Pancreas (tissue), 10 donors: ENCODE measurements at regions not wholly inside any gene's neighbourhood (a gene's known extent, or its start where the extent isn't known, plus 50 kb on each side); places are given as distances from the start of the nearest gene placed in this dataset.

Experiments
- ATAC-seq, 4 donors: fragments of 200-7000 bp; cut with Tn5 transposase; one replicate each; pipeline versions ENCODE4 v1.8.0 to v1.9.1; 2020; ENCODE audit warnings: mild to moderate bottlenecking in 4 of 4, moderate library complexity in 4 of 4
- DNase-seq, 6 donors: peaks; one replicate each; pipeline ENCODE4 v3.0.0-alpha.2; 2020
- FAIRE-seq: peaks from 2 replicates; lab custom pipeline; 2012; peaks lifted over from hg19 to GRCh38; lab: Jason Lieb, UNC
- H3K27ac ChIP-seq, 4 donors: fragments of 200-600 bp; sonication (generic); 1 replicate in 3 of 4; 2 replicates in 1 of 4; pipeline versions ENCODE4 v1.5.0 to v1.8.0; 2020
- H3K27me3 ChIP-seq, 4 donors: fragments of 200-600 bp; one replicate each; pipeline ENCODE4 v1.8.0; 2021
- H3K36me3 ChIP-seq, 3 donors: fragments of 200-600 bp; sonication (generic) in 1 of 3; one replicate each; pipeline versions ENCODE4 v1.5.0 to v1.8.0; 2020 to 2021
- H3K4me1 ChIP-seq, 3 donors: fragments of 200-600 bp; one replicate each; pipeline ENCODE4 v1.8.0; 2021
- H3K4me3 ChIP-seq, 4 donors: fragments of 200-600 bp; sonication (generic) in 2 of 4; one replicate each; pipeline versions ENCODE4 v1.5.0 to v1.8.0; 2020 to 2021
- H3K9me3 ChIP-seq, 4 donors: fragments of 200-600 bp; one replicate each; pipeline ENCODE4 v1.8.0; 2021
- CTCF ChIP-seq, 4 donors: fragments of 200-600 bp; sonication (generic) in 3 of 4; IDR thresholded peaks; one replicate each; pipeline versions ENCODE4 v1.5.0 to v1.8.0; 2021; ENCODE audit warnings: antibody characterized with exemption in 4 of 4
- WGBS, 2 donors: extraction: QIAGEN DNeasy Blood & Tissue Kit; methylation state at CpG; one replicate each; pipeline ENCODE4 v1.1.7; 2013; 5-methylcytosine and 5-hydroxymethylcytosine counted together
- intact Hi-C, 3 donors: fragments of 100-400 bp; cut with DNase I; formaldehyde crosslinking; loops; one replicate each; pipeline versions ENCODE4 v1.11.1 to v1.14.2; 2022
- donor health status: healthy with polysubstance abuse.
- donor health status: DM: no; HTN: no; CAD: no; lungs with moderate emphysema.
- donor health status: DM: no; HTN: no; CAD: no.
- donor health status: control.
- donor health status: control.
- donor health status: Bipolar disorder and iron deficiency.
- donor health status: DM: yes; HTN: yes; CAD: no.
- donor health status: DM: no; HTN: no; CAD: no.
- donor health status: DM: no; HTN: no; CAD: no.
- donor health status: DM: yes; HTN: yes; CAD: no.

GRCh38 chr4:97216046-97216445 lies 927.2 kb downstream of the STPG2 start:
- ATAC-seq (no peak), FAIRE-seq (no peak), DNase-seq (no peak)
- Histone ChIP-seq H3K9me3 (no peaks in the 10 kb centered on the region), H3K27ac (no peak overlapping the region), H3K27me3 (no peaks in the 10 kb centered on the region), H3K4me3 (no peak overlapping the region), H3K36me3 (no peaks in the 10 kb centered on the region), H3K4me1 (no peaks in the 10 kb centered on the region)
- TF ChIP-seq CTCF (IDR thresholded peaks at IDR 0.05): no peak
- intact Hi-C loops: no loop called here
- 70% methylated on average over 4 of the region's 4 CpGs for WGBS, 2 donors

- Histone ChIP-seq H3K9me3 (no peaks in the 10 kb centered on the region), H3K4me3 (no peak overlapping the region), H3K4me1 (no peaks in the 10 kb centered on the region), H3K27me3 (no peaks in the 10 kb centered on the region), H3K36me3 (no peaks in the 10 kb centered on the region), H3K27ac (no peak overlapping the region)
- no peak for FAIRE-seq
- peak in 1 of 4 donors; percentile 29 for ATAC-seq
- no peak for DNase-seq
- WGBS, 2 donors: 24 to 27% methylated on average over 3 of the region's 3 CpGs
- intact Hi-C loops: no loop called here
- no peak for TF ChIP-seq CTCF (IDR thresholded peaks at IDR 0.05)
These were observed 907.8 kb downstream of the STPG2 start for GRCh38 chr4:97235521-97235920.

GRCh38 chr4:97238956-97239666 lies 904.2 kb downstream of the STPG2 start:
- WGBS, 2 donors: 52 to 58% methylated on average over 4 of the region's 4 CpGs
- H3K27ac ChIP-seq: no peak overlapping the region
- FAIRE-seq (no peak), DNase-seq (no peak), ATAC-seq (peak in 1 of 4 donors; percentile 14)
- no peaks in the 10 kb centered on the region for H3K4me1 ChIP-seq
- H3K27me3 ChIP-seq: no peaks in the 10 kb centered on the region
- H3K4me3 ChIP-seq: no peak overlapping the region
- intact Hi-C loops: no loop called here
- no peak for TF ChIP-seq CTCF (IDR thresholded peaks at IDR 0.05)
- H3K36me3 ChIP-seq: no peaks in the 10 kb centered on the region
- no peaks in the 10 kb centered on the region for H3K9me3 ChIP-seq

- ATAC-seq: no peak
- no peaks in the 10 kb centered on the region for H3K4me1 ChIP-seq
- no peak overlapping the region for H3K4me3 ChIP-seq
- intact Hi-C loops: no loop called here
- no peak for TF ChIP-seq CTCF (IDR thresholded peaks at IDR 0.05)
- no peaks in the 10 kb centered on the region for H3K9me3 ChIP-seq
- H3K27me3 ChIP-seq: no peaks in the 10 kb centered on the region
- no peaks in the 10 kb centered on the region for H3K36me3 ChIP-seq
- DNase-seq: no peak
- no peak for FAIRE-seq
- no peak overlapping the region for H3K27ac ChIP-seq
These were observed 903.6 kb downstream of the STPG2 start for GRCh38 chr4:97239667-97239997.

- no peak for TF ChIP-seq CTCF (IDR thresholded peaks at IDR 0.05)
- no peak overlapping the region for H3K27ac ChIP-seq
- ATAC-seq (no peak), FAIRE-seq (no peak), DNase-seq (no peak)
- intact Hi-C loops: no loop called here
- H3K27me3 ChIP-seq: no peaks in the 10 kb centered on the region
- H3K36me3 ChIP-seq: no peaks in the 10 kb centered on the region
- H3K4me1 ChIP-seq: no peaks in the 10 kb centered on the region
- H3K9me3 ChIP-seq: no peaks in the 10 kb centered on the region
- no peak overlapping the region for H3K4me3 ChIP-seq
- WGBS, 2 donors: 25 to 32% methylated on average over 1 of the region's 1 CpG
These were observed 890.6 kb downstream of the STPG2 start for GRCh38 chr4:97252615-97253154.
